GM21381 (cell line): ENCODE measurements at regions not wholly inside any gene's neighbourhood (a gene's known extent, or its start where the extent isn't known, plus 50 kb on each side); places are given as distances from the start of the nearest gene placed in this dataset.

Experiments
- ATAC-seq: cut with Tn5 transposase; IDR thresholded peaks from one replicate; pipeline ENCODE4 v1.9.1; 2021; ENCODE audit warnings: mild to moderate bottlenecking, moderate library complexity; ENCODE audit not compliant: unreplicated experiment

GRCh38 chr21:19771881-19772280 lies 1226.3 kb upstream of the NCAM2 start:
- no peak for ATAC-seq

- no peak for ATAC-seq
Observed at GRCh38 chr21:19776076-19776475, 1222.1 kb upstream of the NCAM2 start.

- ATAC-seq = no peak
Observed at GRCh38 chr21:19781881-19782652, 1216.1 kb upstream of the NCAM2 start.

GRCh38 chr21:19785941-19786340 lies 1212.3 kb upstream of the NCAM2 start:
- no peak for ATAC-seq

- no peak for ATAC-seq
Observed at GRCh38 chr21:19792004-19792403, 1206.2 kb upstream of the NCAM2 start.

- ATAC-seq = no peak
Observed at GRCh38 chr21:19807201-19807600, 1191.0 kb upstream of the NCAM2 start.

GRCh38 chr21:19810779-19811178 lies 1187.4 kb upstream of the NCAM2 start:
- ATAC-seq = no peak

GRCh38 chr21:19830446-19830845 lies 1167.8 kb upstream of the NCAM2 start:
- no peak for ATAC-seq

GRCh38 chr21:19832551-19832950 lies 1165.7 kb upstream of the NCAM2 start:
- no peak for ATAC-seq

GRCh38 chr21:19833082-19833481 lies 1165.1 kb upstream of the NCAM2 start:
- ATAC-seq = no peak

- ATAC-seq = no peak
Observed at GRCh38 chr21:19842601-19843000, 1155.6 kb upstream of the NCAM2 start.

GRCh38 chr21:19844334-19844733 lies 1153.9 kb upstream of the NCAM2 start:
- no peak for ATAC-seq

- no peak for ATAC-seq
Observed at GRCh38 chr21:19850157-19850556, 1148.1 kb upstream of the NCAM2 start.

GRCh38 chr21:19853061-19853460 lies 1145.1 kb upstream of the NCAM2 start:
- no peak for ATAC-seq

GRCh38 chr21:19853709-19854575 lies 1144.3 kb upstream of the NCAM2 start:
- ATAC-seq = no peak

- no peak for ATAC-seq
Observed at GRCh38 chr21:19855522-19855921, 1142.7 kb upstream of the NCAM2 start.

- no peak for ATAC-seq
Observed at GRCh38 chr21:19864476-19864875, 1133.7 kb upstream of the NCAM2 start.

GRCh38 chr21:19870682-19871081 lies 1127.5 kb upstream of the NCAM2 start:
- ATAC-seq = no peak

GRCh38 chr21:19874521-19874920 lies 1123.7 kb upstream of the NCAM2 start:
- no peak for ATAC-seq

GRCh38 chr21:19878133-19878532 lies 1120.1 kb upstream of the NCAM2 start:
- no peak for ATAC-seq

- no peak for ATAC-seq
Observed at GRCh38 chr21:19899645-19900044, 1098.6 kb upstream of the NCAM2 start.

GRCh38 chr21:19900149-19900548 lies 1098.1 kb upstream of the NCAM2 start:
- ATAC-seq = no peak
